Esophagus (tissue), 2 donors: ENCODE measurements at regions not wholly inside any gene's neighbourhood (a gene's known extent, or its start where the extent isn't known, plus 50 kb on each side); places are given as distances from the start of the nearest gene placed in this dataset.

ENCODE experiments used
- H3K27ac ChIP-seq, 2 donors: one replicate each; pipeline ENCODE4 v1.5.1; 2013; ENCODE audit warnings: low read depth in 2 of 2, mild to moderate bottlenecking in 2 of 2, inconsistent platforms in 1 of 2, low read length in 1 of 2, moderate library complexity in 1 of 2
- H3K27me3 ChIP-seq, 2 donors: one replicate each; pipeline ENCODE4 v1.6.1; 2013; ENCODE audit warnings: low read length in 2 of 2, control low read depth in 1 of 2, mild to moderate bottlenecking in 1 of 2; ENCODE audit not compliant: insufficient read depth in 2 of 2, control insufficient read depth in 1 of 2
- H3K36me3 ChIP-seq, 2 donors: one replicate each; pipeline ENCODE4 v1.6.1; 2013; ENCODE audit warnings: low read length in 1 of 2; ENCODE audit not compliant: control insufficient read depth in 2 of 2, insufficient read depth in 2 of 2
- H3K4me1 ChIP-seq, 2 donors: one replicate each; pipeline ENCODE4 v1.6.1; 2013; ENCODE audit warnings: low read length in 1 of 2; ENCODE audit not compliant: control insufficient read depth in 2 of 2, insufficient read depth in 2 of 2
- H3K4me3 ChIP-seq, 2 donors: one replicate each; pipeline ENCODE4 v1.5.1; 2013; ENCODE audit warnings: low read length in 2 of 2, mild to moderate bottlenecking in 2 of 2, low read depth in 1 of 2, moderate library complexity in 1 of 2
- H3K9me3 ChIP-seq, 2 donors: one replicate each; pipeline ENCODE4 v1.6.1; 2013; ENCODE audit warnings: mild to moderate bottlenecking in 2 of 2, low read depth in 1 of 2, low read length in 1 of 2, moderate library complexity in 1 of 2; ENCODE audit not compliant: control insufficient read depth in 2 of 2, insufficient read depth in 1 of 2
- WGBS, 2 donors: extraction: QIAGEN DNeasy Blood & Tissue Kit; methylation state at CpG; one replicate each; pipeline ENCODE4 v1.1.7; 2013; 5-methylcytosine and 5-hydroxymethylcytosine counted together
- donor health status: healthy with polysubstance abuse.
- donor health status: Bipolar disorder and iron deficiency.

DNA sequence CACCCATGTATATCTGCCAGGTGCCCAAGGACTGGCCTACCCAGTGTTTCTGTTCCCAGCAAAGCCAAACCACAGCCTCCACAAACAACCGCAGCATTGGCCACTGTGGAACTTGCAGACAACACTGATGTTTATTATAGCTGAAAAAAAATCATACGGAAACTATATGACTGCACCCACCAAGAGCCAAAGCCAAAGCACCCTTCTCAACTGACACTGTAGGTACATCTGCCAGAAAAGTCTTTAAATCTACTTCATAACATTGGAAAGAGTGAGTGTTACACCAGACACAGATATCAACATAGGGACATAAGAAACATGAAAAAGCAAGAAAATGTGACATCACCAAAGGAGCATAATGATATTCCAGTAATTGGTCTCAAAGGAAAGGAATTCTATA, 428.0 kb downstream of the PSAT1 start:
- H3K4me1 ChIP-seq = no peaks in the 10 kb centered on the region
- WGBS, 2 donors = 85 to 94% methylated on average over 2 of the region's 2 CpGs
- no peak overlapping the region for H3K27ac ChIP-seq
- H3K27me3 ChIP-seq = no peaks in the 10 kb centered on the region
- no peaks in the 10 kb centered on the region for H3K36me3 ChIP-seq
- H3K4me3 ChIP-seq = no peak overlapping the region
- peaks cover 0 to 5% of the 10 kb centered on the region in 2 donors for H3K9me3 ChIP-seq

DNA sequence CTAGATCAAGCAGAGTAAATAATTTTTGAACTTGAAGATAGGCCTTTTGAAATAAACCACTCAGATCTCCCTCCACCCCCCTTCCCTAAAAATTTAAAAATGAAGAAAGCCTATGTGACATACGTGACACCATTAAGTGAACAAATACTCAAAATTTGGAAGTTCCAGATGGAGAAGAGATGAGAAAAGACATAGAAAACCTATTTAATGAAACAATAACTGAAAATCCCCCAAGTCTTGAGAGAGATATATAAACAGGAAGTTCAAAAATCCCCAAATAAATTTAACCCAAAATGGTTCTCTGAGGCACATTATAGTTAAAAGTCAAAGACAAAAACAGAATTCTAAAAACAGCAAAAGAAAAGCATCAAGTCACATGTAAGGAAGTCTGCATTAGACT, 428.6 kb downstream of the PSAT1 start:
- WGBS, 2 donors = 76 to 95% methylated on average over 1 of the region's 1 CpG
- H3K36me3 ChIP-seq = no peaks in the 10 kb centered on the region

DNA sequence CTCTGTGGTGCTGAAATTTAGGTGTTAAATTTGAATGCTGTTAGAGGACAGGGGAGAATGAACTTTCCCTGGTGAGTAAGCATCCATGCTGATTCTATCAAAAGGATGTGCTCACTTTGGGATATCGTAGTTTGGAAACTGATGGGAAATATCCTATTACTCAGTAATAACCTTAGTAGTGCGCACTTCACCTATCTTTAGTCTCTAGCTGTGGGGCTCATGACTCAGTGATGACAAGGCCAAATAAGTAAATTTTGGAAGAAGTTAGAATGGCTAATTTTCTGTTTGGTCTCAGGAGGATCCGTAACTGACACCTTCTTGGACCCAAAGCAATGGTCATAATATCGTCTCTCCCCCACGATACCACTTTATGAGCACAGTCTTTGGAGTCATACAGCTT, 448.4 kb downstream of the PSAT1 start:
- H3K36me3 ChIP-seq = no peaks in the 10 kb centered on the region
- H3K4me1 ChIP-seq = no peaks in the 10 kb centered on the region
- no peaks in the 10 kb centered on the region for H3K27me3 ChIP-seq
- no peak overlapping the region for H3K4me3 ChIP-seq
- H3K27ac ChIP-seq = no peak overlapping the region
- WGBS, 2 donors = 91 to 96% methylated on average over 5 of the region's 5 CpGs
- H3K9me3 ChIP-seq = no peaks in the 10 kb centered on the region

More for the DNA sequence above, 428.6 kb downstream of the PSAT1 start:
- no peaks in the 10 kb centered on the region for H3K4me1 ChIP-seq
- H3K27me3 ChIP-seq = no peaks in the 10 kb centered on the region
- H3K9me3 ChIP-seq = peaks cover 0 to 5% of the 10 kb centered on the region in 2 donors
- no peak overlapping the region for H3K4me3 ChIP-seq
- H3K27ac ChIP-seq = no peak overlapping the region

DNA sequence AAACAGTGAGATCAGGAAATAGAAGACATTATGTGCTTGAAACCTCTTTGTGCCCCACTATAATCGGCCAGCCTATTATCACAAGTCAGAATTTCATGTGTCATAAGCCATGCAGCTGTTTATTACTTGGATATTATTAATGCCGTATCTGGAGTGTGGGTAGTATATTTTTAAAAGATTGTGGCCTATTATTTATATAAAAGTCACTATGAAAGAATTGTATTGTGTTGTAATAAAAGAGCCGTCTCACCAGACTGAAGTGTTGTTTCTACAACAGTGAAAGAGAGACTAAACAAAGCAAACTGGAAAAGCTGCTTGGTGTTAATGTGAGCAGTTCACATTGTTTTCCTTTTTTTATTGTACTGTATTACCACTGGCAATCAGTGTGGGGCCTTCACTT, 449.1 kb downstream of the PSAT1 start:
- Histone ChIP-seq H3K27me3 (no peaks in the 10 kb centered on the region), H3K27ac (no peak overlapping the region), H3K4me1 (no peaks in the 10 kb centered on the region), H3K9me3 (no peaks in the 10 kb centered on the region), H3K36me3 (no peaks in the 10 kb centered on the region), H3K4me3 (no peak overlapping the region)
- WGBS, 2 donors = 44 to 54% methylated on average over 3 of the region's 3 CpGs

DNA sequence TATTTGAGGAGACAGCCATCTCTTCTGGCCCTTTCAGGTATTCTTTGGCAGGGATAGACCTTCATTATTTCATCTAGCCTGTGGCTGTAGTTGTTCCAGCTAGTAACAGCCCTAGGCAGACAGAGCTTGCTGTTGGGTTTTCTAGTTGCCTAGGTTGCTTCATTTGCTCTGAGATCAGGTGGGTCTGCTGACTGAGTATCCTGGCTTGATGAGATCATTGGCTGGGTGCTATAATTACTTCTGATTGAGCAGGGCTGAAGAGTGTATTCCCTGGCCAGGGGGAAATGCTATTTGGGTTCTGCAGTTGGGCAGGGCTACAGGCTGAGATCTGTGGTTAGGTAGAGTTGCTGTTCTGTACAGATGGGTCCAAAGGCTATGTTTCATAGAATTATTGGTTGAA, 456.1 kb downstream of the PSAT1 start:
- Histone ChIP-seq H3K36me3 (no peaks in the 10 kb centered on the region), H3K4me1 (no peaks in the 10 kb centered on the region), H3K9me3 (no peaks in the 10 kb centered on the region), H3K27ac (no peak overlapping the region), H3K27me3 (no peaks in the 10 kb centered on the region), H3K4me3 (no peak overlapping the region)

DNA sequence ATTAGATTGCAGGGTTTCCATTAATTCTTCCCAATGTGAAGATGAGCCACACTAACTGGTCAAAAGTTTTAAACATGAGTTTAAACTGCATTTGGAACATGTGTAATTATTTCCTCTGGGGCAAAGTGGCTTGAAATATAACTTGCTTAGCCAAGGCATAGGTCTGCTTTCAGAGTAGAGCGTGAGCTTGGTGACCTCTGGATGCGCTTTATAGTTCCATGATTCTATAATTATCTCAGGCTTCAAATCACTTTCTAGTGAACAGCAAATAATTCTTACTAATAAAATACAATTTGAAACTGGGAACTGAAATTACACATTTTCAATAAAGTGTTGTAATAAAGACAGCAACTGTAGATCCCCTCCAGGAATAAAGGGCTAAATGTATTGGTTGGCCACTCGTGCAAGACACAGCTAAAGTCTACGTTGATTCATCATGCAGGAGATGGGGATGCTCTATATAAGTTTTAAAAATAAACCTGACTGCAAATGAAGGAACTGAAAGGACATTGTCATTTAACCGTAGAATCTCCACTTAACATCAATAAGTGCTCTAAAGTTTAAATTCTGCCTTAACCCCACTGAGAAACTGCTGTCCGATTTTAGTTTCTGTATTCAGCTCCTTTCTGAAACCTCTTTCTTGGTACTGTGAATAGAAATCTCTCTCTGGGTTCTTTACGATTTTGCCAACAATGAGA, 460.0 kb downstream of the PSAT1 start:
- H3K4me1 ChIP-seq = no peaks in the 10 kb centered on the region
- no peaks in the 10 kb centered on the region for H3K36me3 ChIP-seq
- WGBS, 2 donors = 84 to 86% methylated on average over 7 of the region's 7 CpGs
- no peak overlapping the region for H3K4me3 ChIP-seq
- H3K27me3 ChIP-seq = no peaks in the 10 kb centered on the region
- H3K27ac ChIP-seq = no peak overlapping the region
- H3K9me3 ChIP-seq = no peaks in the 10 kb centered on the region

DNA sequence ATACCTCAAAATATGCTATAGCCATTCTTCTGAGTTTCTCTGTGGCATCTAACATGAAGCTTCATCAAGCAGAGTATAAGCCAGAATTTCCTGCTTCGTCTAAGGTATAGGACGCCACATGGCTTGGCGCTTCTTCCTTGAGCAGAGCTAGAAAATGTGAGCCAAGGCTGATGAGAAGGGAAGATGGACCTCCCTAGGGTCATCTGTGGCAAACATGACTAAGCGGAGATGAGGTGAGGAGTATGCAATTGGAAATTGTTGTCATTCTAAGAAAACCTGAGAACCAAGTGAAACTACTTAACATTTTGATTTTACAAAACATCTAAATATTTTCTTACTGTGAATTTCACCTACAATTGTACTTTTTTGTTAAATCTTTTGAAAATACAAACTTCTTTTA, 466.5 kb downstream of the PSAT1 start:
- Histone ChIP-seq H3K9me3 (no peaks in the 10 kb centered on the region), H3K36me3 (no peaks in the 10 kb centered on the region), H3K4me3 (no peak overlapping the region), H3K27me3 (no peaks in the 10 kb centered on the region), H3K4me1 (no peaks in the 10 kb centered on the region), H3K27ac (no peak overlapping the region)
- WGBS, 2 donors = 96 to 97% methylated on average over 4 of the region's 4 CpGs

DNA sequence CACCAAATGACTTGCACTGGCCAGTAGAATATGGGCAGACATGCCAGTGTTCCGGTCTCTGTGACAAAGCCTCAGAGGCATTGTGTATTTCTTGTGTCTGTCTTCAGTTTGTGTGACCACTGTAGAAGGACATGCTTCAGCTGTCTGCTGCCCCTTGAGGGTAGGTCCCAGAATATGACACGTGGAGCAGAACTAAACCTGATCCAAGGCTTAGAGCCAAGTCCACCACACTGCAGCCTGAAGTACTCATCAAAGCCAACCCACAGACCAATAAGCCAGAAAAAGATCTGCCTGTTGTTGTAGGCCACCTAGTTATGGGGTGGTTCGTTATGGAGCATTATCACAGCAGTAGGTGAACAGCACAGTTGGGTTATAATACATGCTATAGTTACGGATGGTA, 468.9 kb downstream of the PSAT1 start:
- Histone ChIP-seq H3K4me1 (no peaks in the 10 kb centered on the region), H3K27ac (no peak overlapping the region), H3K4me3 (no peak overlapping the region), H3K27me3 (no peaks in the 10 kb centered on the region), H3K36me3 (no peaks in the 10 kb centered on the region), H3K9me3 (no peaks in the 10 kb centered on the region)
- WGBS, 2 donors = 78 to 85% methylated on average over 4 of the region's 4 CpGs

DNA sequence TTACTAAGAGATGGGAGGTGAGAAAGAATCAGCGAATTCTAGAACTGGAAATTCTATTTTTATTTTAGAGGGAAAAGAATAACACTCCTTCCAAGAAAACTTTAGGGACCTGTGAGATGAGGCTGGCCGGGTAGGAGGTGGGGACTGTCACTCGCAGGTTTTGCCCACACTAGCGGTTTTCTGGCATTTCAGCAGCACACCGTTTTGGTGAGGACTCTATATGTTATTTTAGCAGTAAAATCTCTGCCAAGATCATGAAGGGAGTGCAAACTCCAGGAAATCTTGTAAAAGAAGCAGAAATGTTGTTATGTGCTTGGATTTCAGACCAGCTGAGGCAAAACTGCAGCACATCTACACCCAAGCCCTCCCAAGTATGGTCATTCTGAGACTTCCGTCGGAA, 470.6 kb downstream of the PSAT1 start:
- Histone ChIP-seq H3K36me3 (no peaks in the 10 kb centered on the region), H3K9me3 (no peaks in the 10 kb centered on the region), H3K4me1 (no peaks in the 10 kb centered on the region), H3K27ac (no peak overlapping the region), H3K27me3 (no peaks in the 10 kb centered on the region), H3K4me3 (no peak overlapping the region)
- 82 to 83% methylated on average over 7 of the region's 7 CpGs for WGBS, 2 donors

DNA sequence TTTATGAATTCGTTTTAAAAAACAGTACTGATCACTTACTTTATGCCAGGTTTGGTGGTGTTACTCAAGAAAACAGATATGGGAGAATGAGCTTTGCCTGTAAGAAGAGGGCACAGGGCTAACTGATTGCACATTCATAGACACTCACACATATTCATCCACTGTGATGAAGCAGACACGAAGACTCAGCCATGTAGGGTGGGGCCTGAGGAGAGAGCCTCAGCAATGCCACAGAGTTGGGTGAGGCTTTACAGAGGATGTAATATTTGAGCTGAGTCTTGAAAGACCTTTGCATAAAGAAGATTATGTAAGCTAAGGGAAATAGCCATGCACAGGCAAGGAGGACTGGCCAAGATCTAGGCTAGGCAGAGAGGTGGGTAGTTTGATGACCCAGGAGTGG, 472.8 kb downstream of the PSAT1 start:
- H3K4me3 ChIP-seq = no peak overlapping the region
- no peaks in the 10 kb centered on the region for H3K9me3 ChIP-seq
- H3K27me3 ChIP-seq = no peaks in the 10 kb centered on the region
- H3K4me1 ChIP-seq = no peaks in the 10 kb centered on the region
- no peak overlapping the region for H3K27ac ChIP-seq
- no peaks in the 10 kb centered on the region for H3K36me3 ChIP-seq
- WGBS, 2 donors = 72% methylated on average over 2 of the region's 2 CpGs
